ENCODE measurements at regions not wholly inside any gene's neighbourhood (a gene's known extent, or its start where the extent isn't known, plus 50 kb on each side); places are given as distances from the start of the nearest gene placed in this dataset.

DNA sequence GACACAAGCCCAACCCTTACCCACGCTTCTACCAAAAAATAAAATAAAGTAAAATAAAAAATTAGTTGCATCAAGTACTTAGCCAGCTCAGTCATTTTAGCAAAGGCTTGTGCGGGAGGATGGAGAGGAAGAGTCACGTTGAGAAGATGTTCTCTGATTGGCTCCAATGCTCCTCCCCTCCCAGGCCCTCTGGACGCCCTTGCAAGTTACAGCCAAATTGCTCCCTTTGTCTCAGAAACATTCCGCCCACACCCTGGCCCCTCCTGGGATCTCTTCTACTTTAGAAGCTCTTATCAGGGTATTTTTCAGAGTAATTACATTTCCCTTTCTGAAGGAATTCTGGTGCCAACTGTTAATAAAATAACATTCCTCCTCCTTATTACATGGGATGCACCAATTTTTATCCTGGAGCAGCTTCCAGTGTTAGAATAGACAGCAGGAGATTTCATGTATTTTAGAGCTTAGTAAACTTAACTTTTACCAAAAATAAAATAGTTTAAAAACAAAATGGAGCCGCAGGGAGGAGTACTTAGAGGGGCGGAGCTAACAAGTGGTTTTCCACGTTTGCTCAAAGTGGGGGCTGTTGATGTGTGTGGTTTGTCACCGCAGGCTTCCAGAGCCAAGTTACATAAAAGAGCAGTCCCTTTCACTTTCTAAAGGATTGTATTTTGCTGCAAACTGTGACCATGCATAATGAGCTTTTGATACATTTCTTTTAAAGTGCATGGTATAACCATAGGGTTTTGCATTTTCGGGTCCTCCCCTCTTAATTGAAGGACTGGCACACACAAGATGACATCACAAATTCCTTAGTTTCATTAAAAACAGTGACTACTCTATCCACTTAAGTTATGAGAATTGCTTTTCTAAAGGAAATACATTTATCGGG, 71.7 kb upstream of the RAP1B start:
- TF ChIP-seq CTCF (IDR thresholded peaks at IDR 0.05; ENCODE audit: insufficient read depth, low read length, poor library complexity, severe bottlenecking), result no peak
- TF ChIP-seq EZH2phosphoT487 (conservative IDR thresholded peaks at IDR 0.05; ENCODE audit: low read length), result no peak
